ENCODE measurements at regions not wholly inside any gene's neighbourhood (a gene's known extent, or its start where the extent isn't known, plus 50 kb on each side); places are given as distances from the start of the nearest gene placed in this dataset.

GRCh38 chr17:33517746-33518145, 224.7 kb upstream of the ASIC2 start:
- TF ChIP-seq CTCF (conservative IDR thresholded peaks at IDR 0.05; ENCODE audit: low read depth, low read length) (no peak), EZH2 (IDR thresholded peaks at IDR 0.05; ENCODE audit: borderline replicate concordance, low read depth, low read length, poor library complexity, severe bottlenecking) (no peak)
